ENCODE measurements at regions not wholly inside any gene's neighbourhood (a gene's known extent, or its start where the extent isn't known, plus 50 kb on each side); places are given as distances from the start of the nearest gene placed in this dataset.

- TF ChIP-seq CTCF (conservative IDR thresholded peaks at IDR 0.05; ENCODE audit: low read length), result no peak
- TF ChIP-seq EZH2phosphoT487 (IDR thresholded peaks at IDR 0.05; ENCODE audit: borderline replicate concordance), result no peak
These were observed 399.5 kb upstream of the ARGLU1 start for GRCh38 chr13:106967391-106967790.
